Stomach smooth muscle (tissue), 2 donors: ENCODE measurements at regions not wholly inside any gene's neighbourhood (a gene's known extent, or its start where the extent isn't known, plus 50 kb on each side); places are given as distances from the start of the nearest gene placed in this dataset.

Source experiments
- H3K27ac ChIP-seq: one replicate; pipeline ENCODE4 v1.7.0; 2013; ENCODE audit warnings: mild to moderate bottlenecking, low read length, inconsistent platforms
- H3K27me3 ChIP-seq, 2 donors: one replicate each; pipeline ENCODE4 v1.7.0; 2013; ENCODE audit warnings: low read length in 2 of 2; ENCODE audit not compliant: insufficient read depth in 2 of 2, control insufficient read depth in 1 of 2
- H3K36me3 ChIP-seq, 2 donors: one replicate each; pipeline ENCODE4 v1.7.0; 2013; ENCODE audit warnings: low read length in 2 of 2; ENCODE audit not compliant: control insufficient read depth in 2 of 2, insufficient read depth in 2 of 2
- H3K4me1 ChIP-seq: one replicate; pipeline ENCODE4 v1.7.0; 2013; ENCODE audit warnings: low read length; ENCODE audit not compliant: control insufficient read depth, insufficient read depth
- H3K4me3 ChIP-seq, 2 donors: one replicate each; pipeline ENCODE4 v1.7.0; 2013; ENCODE audit warnings: low read length in 2 of 2
- H3K9ac ChIP-seq, 2 donors: one replicate each; pipeline ENCODE4 v1.7.0; 2013; ENCODE audit warnings: low read length in 2 of 2, mild to moderate bottlenecking in 1 of 2
- H3K9me3 ChIP-seq, 2 donors: one replicate each; pipeline ENCODE4 v1.7.0; 2013; ENCODE audit warnings: low read length in 2 of 2; ENCODE audit not compliant: control insufficient read depth in 2 of 2
- donor health status: healthy.
- donor health status: Pancreatic carcinoma.

DNA sequence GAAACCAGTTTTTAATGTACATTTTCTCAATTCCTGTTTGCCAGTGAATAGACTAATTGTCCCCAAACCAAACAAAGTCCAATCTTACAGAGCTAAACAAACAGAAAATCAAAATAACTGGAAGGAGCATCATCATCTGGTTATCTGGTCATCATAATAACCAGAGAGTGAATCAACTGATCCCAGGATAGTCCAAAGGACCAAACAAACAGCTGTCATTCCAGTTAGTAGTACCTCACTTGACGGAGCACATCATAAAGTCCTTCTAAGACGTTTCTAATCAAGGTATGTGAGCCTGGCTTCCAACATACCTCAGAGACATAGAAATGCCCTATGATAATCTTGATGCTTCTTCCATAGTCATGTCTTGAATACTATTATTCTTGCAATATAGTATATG is 240.5 kb downstream of the LTN1 start:
- Histone ChIP-seq H3K4me1 (peaks cover 10% of the 10 kb centered on the region), H3K9me3 (no peaks in the 10 kb centered on the region), H3K27ac (no peak overlapping the region), H3K9ac (no peak overlapping the region), H3K27me3 (no peaks in the 10 kb centered on the region), H3K4me3 (no peak overlapping the region), H3K36me3 (no peaks in the 10 kb centered on the region)

- Histone ChIP-seq H3K4me3 (no peak overlapping the region), H3K9ac (no peak overlapping the region), H3K36me3 (no peaks in the 10 kb centered on the region), H3K27me3 (no peaks in the 10 kb centered on the region), H3K27ac (no peak overlapping the region), H3K9me3 (no peaks in the 10 kb centered on the region), H3K4me1 (peaks cover 10% of the 10 kb centered on the region)
Measured at GRCh38 chr21:28751176-28751575, 241.5 kb downstream of the LTN1 start.

DNA sequence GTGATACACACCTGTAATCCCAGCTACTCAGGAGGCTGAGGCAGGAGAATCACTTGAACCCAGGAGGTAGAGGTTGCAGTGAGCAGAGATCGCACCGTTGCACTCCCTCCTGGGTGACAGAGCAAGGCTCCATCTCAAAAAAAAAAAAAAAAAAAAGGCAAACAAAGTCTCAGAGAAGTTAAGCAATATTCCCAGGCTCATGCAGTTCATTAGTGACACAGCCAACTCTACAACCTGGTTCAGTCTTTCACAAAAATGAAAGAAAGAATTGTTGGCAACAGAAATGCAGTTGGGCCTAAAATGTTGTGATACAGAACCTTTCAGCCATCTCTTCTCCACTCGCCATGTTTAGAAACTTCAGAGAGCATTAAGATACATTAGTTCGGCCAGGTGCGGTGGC is 242.1 kb downstream of the LTN1 start:
- Histone ChIP-seq H3K9ac (no peak overlapping the region), H3K4me3 (no peak overlapping the region), H3K4me1 (peaks cover 9% of the 10 kb centered on the region), H3K36me3 (no peaks in the 10 kb centered on the region), H3K27me3 (no peaks in the 10 kb centered on the region), H3K27ac (no peak overlapping the region), H3K9me3 (no peaks in the 10 kb centered on the region)

DNA sequence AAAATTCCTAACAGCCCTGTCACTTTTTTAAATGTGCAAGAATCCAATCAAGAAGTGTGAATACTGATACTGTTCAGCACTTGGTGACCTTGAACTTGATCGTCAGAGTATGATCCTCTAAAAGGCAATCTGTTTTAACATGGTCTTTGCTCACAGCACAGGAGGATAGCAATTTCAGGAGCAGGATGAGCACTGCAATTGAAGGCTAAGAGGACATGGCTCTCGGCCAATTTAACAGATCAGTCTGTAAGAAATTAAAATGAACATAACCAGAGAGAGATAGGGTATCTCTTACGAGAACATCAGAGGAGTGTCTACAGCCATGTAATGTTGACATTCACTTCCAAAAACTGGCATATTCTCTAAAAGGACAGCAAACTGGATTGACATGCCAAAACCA is 243.1 kb downstream of the LTN1 start:
- H3K4me1 ChIP-seq, result peaks cover 4% of the 10 kb centered on the region
- H3K36me3 ChIP-seq, result no peaks in the 10 kb centered on the region
- no peaks in the 10 kb centered on the region for H3K27me3 ChIP-seq
- no peak overlapping the region for H3K27ac ChIP-seq
- no peaks in the 10 kb centered on the region for H3K9me3 ChIP-seq
- H3K4me3 ChIP-seq, result no peak overlapping the region
- H3K9ac ChIP-seq, result no peak overlapping the region

DNA sequence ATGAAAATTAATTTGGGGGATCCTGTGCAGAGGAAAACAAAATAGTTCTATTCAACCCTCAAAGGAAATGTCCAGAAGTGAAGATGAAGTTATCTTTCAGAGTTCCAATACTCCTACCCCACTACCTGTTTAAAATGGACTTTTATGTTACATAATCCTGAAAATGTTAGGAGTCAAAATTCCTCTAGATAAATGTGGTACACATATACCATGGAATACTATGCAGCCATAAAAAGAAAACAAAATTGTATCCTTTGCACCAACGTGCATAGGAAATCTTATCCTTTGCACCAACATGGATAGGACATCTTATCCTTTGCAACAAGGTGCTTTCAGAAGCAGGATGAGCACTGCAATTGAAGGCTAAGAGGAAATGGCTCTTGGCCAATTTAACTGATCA is 245.2 kb downstream of the LTN1 start:
- H3K9me3 ChIP-seq, result no peaks in the 10 kb centered on the region
- no peak overlapping the region for H3K27ac ChIP-seq
- H3K9ac ChIP-seq, result no peak overlapping the region

DNA sequence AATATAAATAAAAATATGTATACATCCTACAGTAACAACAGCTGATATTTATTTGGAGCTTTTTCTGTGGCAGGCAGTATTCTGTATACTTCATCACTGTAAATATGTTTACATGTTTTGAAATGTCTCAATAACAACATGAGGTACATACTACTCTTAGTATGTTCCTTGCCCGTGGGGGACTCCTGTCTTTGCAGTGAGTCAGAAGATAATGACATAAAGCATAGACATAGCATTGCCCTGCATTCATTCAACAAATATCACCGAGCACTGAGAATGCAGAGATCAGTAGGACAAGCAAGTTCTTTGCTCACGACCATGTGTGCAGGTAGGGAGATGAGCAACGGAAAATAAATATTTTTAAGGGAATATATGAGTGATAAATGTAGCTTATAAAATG is 246.5 kb downstream of the LTN1 start:
- no peak overlapping the region for H3K9ac ChIP-seq
- H3K9me3 ChIP-seq, result no peaks in the 10 kb centered on the region
- H3K4me1 ChIP-seq, result peaks cover 4% of the 10 kb centered on the region
- no peaks in the 10 kb centered on the region for H3K27me3 ChIP-seq
- H3K36me3 ChIP-seq, result no peaks in the 10 kb centered on the region
- no peak overlapping the region for H3K27ac ChIP-seq
- H3K4me3 ChIP-seq, result no peak overlapping the region

More for the DNA sequence above, 245.2 kb downstream of the LTN1 start:
- Histone ChIP-seq H3K4me1 (peaks cover 4% of the 10 kb centered on the region), H3K4me3 (no peak overlapping the region), H3K27me3 (no peaks in the 10 kb centered on the region), H3K36me3 (no peaks in the 10 kb centered on the region)

GRCh38 chr21:28745131-28746016 is 247.3 kb downstream of the LTN1 start:
- peak overlapping the region; percentile 80 to 93 for H3K4me3 ChIP-seq

DNA sequence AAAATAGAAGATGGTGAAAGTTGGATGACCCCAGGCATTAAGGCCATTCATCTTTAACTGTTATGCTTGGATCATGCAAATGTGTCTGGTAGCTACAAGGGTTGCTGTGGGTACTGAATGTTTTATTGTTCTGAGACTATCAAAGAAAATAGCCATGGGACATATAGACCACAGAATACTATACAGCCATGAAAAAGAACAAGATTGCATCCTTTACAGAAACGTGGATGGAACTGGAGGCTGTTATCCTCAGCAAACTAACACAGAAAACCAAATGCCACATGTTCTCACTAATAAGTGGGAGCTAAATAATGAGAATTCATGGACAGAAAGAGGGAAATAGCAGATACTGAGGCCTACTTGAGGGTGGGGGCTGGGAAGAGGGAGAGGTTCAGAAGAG is 249.0 kb downstream of the LTN1 start:
- Histone ChIP-seq H3K36me3 (no peaks in the 10 kb centered on the region), H3K9ac (no peak overlapping the region), H3K9me3 (no peaks in the 10 kb centered on the region), H3K4me3 (no peak overlapping the region), H3K4me1 (peaks cover 4% of the 10 kb centered on the region), H3K27me3 (no peaks in the 10 kb centered on the region), H3K27ac (no peak overlapping the region)

More at GRCh38 chr21:28745131-28746016, 247.3 kb downstream of the LTN1 start:
- Histone ChIP-seq H3K27me3 (no peaks in the 10 kb centered on the region), H3K9ac (peak overlapping the region; percentile 77 to 81), H3K36me3 (no peaks in the 10 kb centered on the region), H3K9me3 (no peaks in the 10 kb centered on the region), H3K27ac (peak overlapping the region; percentile 32), H3K4me1 (peaks cover 4% of the 10 kb centered on the region)

GRCh38 chr21:28742527-28742926 is 250.2 kb downstream of the LTN1 start:
- Histone ChIP-seq H3K9ac (no peak overlapping the region), H3K27ac (no peak overlapping the region), H3K4me1 (peaks cover 4% of the 10 kb centered on the region), H3K27me3 (no peaks in the 10 kb centered on the region), H3K9me3 (no peaks in the 10 kb centered on the region), H3K4me3 (no peak overlapping the region), H3K36me3 (no peaks in the 10 kb centered on the region)

DNA sequence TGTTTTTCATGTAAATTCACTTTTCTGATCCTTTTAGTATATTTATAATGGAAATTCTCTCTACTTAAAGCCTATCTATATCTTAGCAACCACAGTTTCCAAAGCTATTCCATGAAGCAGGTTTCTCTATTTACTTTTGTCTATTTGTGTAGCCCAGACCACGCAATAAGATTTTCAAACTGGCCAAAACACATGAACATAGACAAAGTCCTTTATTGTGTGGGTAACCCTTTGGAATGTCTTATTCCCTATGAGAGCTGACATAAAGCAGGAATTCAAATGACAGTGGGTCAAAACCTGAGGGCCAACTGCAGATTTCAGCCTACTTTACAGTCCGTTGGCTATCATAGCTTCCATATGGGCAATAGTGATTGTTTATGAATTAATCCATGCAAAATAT is 252.6 kb downstream of the LTN1 start:
- Histone ChIP-seq H3K27ac (no peak overlapping the region), H3K4me3 (no peak overlapping the region), H3K9me3 (no peaks in the 10 kb centered on the region)

DNA sequence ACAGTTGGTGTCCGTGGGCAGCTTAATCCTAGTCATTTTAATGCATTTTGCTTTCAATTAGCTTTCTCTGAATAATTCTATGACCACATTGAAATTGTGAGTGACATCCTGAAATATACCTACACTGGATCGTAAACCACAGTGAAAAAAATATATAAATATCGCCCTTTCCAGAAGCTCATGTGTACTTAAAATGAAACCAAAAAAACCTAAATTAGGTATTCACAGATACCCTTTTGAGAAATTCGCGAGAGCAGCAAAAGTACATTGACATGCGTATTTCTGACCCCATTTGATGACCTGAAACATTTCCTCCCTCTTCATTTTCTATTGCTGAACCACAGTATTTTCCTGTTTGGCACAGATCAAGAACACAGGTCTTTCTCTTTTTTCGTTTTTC is 253.8 kb downstream of the LTN1 start:
- H3K4me3 ChIP-seq, result no peak overlapping the region
- no peaks in the 10 kb centered on the region for H3K27me3 ChIP-seq
- no peaks in the 10 kb centered on the region for H3K36me3 ChIP-seq
- H3K9ac ChIP-seq, result no peak overlapping the region
- no peaks in the 10 kb centered on the region for H3K9me3 ChIP-seq
- no peaks in the 10 kb centered on the region for H3K4me1 ChIP-seq
- H3K27ac ChIP-seq, result no peak overlapping the region

More for the DNA sequence above, 252.6 kb downstream of the LTN1 start:
- no peak overlapping the region for H3K9ac ChIP-seq
- no peaks in the 10 kb centered on the region for H3K27me3 ChIP-seq
- H3K4me1 ChIP-seq, result peaks cover under 1% of the 10 kb centered on the region
- H3K36me3 ChIP-seq, result no peaks in the 10 kb centered on the region
